ENCODE measurements at regions not wholly inside any gene's neighbourhood (a gene's known extent, or its start where the extent isn't known, plus 50 kb on each side); places are given as distances from the start of the nearest gene placed in this dataset.
"Not testable (repeated sequence)": the region's sequence is repeated elsewhere in the genome, so short reads cannot be mapped to it uniquely, and the experiment has no call there.

DNA sequence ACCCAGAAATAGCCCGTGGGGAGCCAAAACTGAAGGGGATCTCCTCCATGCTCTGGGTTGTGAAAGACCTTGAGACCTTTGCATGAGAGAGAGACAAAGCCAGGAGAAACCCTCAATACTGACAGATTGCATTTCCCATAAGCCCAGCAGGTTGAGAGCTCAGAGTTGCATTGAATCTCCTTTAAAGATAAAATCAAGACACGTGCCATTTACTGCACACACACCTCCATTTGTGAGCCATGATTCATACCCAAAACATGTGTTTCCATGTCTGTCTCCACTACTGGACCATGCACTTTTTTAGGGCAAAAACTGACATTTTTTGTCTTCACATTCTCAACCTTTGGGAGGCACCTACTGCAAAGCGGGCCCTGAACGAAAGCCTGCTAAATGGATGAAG is 144.0 kb upstream of the NRIP1 start:
- no peak overlapping the region for H3K9ac ChIP-seq (ENCODE audit: insufficient read length)
- no peak for DNase-seq (ENCODE audit: low read depth, low spot score)
- H3K4me3 ChIP-seq, result no peak overlapping the region
- no peaks in the 10 kb centered on the region for H3K9me3 ChIP-seq (ENCODE audit: low read depth, low read length)
- TF ChIP-seq EZH2 (IDR thresholded peaks at IDR 0.05) (no peak), FOXP2 (optimal IDR thresholded peaks at IDR 0.05; ENCODE audit: control extremely low read depth, extremely low read length, insufficient read depth) (no peak), POLR2AphosphoS5 (IDR thresholded peaks at IDR 0.05; ENCODE audit: borderline replicate concordance, low read depth, low read length) (no peak)
- no peaks in the 10 kb centered on the region for H3K36me3 ChIP-seq (ENCODE audit: insufficient read depth, low read length)
- no peak overlapping the region for H3K27ac ChIP-seq

DNA sequence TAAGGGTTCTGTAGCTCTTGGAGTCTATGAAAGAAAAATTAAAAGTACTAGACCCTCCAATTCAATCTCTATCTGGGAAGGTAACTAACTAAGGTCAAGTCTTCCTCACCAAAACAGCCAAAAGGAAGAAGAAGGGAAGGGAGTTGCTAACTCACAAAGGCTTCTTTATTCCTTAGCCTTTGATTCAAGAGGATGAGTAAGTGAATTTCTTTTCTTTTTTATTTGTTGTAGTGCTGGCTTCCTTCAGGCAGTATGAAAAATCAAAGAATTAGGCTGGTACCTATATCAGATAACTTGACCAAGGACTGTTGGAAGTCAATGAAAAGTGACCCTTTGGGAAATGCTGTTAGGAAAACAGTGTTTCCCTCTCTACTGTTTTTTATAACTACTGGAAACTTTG is 144.4 kb upstream of the NRIP1 start:
- no peaks in the 10 kb centered on the region for H3K9me3 ChIP-seq (ENCODE audit: low read depth, low read length)
- no peak for DNase-seq (ENCODE audit: low read depth, low spot score)
- no peak overlapping the region for H3K27ac ChIP-seq
- TF ChIP-seq POLR2AphosphoS5 (IDR thresholded peaks at IDR 0.05; ENCODE audit: borderline replicate concordance, low read depth, low read length) (no peak), EZH2 (IDR thresholded peaks at IDR 0.05) (no peak), FOXP2 (optimal IDR thresholded peaks at IDR 0.05; ENCODE audit: control extremely low read depth, extremely low read length, insufficient read depth) (no peak)
- no peak overlapping the region for H3K4me3 ChIP-seq
- no peak overlapping the region for H3K9ac ChIP-seq (ENCODE audit: insufficient read length)
- H3K36me3 ChIP-seq (ENCODE audit: insufficient read depth, low read length), result no peaks in the 10 kb centered on the region

DNA sequence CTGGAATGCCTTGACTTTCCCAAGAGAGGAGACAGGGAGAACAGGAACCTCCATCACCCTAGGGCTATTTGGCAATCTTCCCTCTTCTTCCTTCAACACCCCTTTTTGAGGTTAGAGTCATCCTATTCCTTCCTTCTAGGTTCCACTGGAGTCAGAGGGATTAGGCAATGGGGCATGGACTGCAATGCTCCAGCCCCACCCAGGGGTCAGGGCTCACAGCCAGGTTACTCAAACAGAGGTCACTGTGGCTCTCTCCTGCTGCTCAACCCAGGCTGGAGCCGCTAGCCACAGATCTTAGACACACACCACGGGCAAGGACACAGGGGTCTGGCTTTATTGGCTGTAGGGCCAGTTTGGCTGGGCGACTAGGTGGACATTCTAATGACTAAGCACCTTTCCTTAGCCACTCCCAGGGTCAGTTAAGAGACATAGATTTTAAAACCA is 145.5 kb upstream of the NRIP1 start:
- no peak overlapping the region for H3K9ac ChIP-seq (ENCODE audit: insufficient read length)
- no peak for TF ChIP-seq EZH2 (IDR thresholded peaks at IDR 0.05)
- TF ChIP-seq FOXP2 (optimal IDR thresholded peaks at IDR 0.05; ENCODE audit: control extremely low read depth, extremely low read length, insufficient read depth), result no peak
- TF ChIP-seq POLR2AphosphoS5 (IDR thresholded peaks at IDR 0.05; ENCODE audit: borderline replicate concordance, low read depth, low read length), result no peak
- H3K9me3 ChIP-seq (ENCODE audit: low read depth, low read length), result no peaks in the 10 kb centered on the region
- no peak overlapping the region for H3K27ac ChIP-seq
- no peak overlapping the region for H3K4me3 ChIP-seq
- DNase-seq (ENCODE audit: low read depth, low spot score), result no peak
- no peaks in the 10 kb centered on the region for H3K36me3 ChIP-seq (ENCODE audit: insufficient read depth, low read length)

DNA sequence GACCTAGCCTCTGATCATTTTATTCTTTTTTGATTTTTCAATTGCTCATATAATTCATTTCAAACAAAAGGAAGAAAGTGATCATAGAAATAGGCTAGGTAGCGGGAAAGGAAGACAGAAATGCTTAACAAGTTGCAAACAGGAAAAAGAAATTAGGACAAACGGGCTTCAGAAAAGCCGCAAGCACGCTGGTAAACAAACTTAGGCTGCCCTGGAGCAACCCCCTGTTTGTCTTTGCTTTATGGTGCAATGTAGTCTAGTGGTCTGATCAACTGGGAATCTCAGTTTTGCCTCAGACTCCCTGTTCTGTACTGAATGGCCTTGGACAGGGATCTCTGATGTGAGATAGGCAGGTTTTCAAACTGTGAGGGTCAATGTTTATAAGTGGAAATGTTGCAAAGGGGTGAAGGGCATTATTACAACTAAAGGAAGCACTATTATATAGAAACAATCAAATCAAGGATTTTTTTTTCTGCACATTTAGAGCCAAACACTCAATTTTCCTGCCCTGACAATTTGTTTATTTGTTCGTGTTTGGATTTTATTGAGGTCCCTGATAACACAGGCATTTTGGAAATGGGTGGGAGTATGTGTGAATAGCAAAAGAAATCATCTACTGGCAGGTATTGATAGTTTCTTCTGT is 146.8 kb upstream of the NRIP1 start:
- no peak overlapping the region for H3K4me3 ChIP-seq
- no peak for DNase-seq (ENCODE audit: low read depth, low spot score)
- H3K36me3 ChIP-seq (ENCODE audit: insufficient read depth, low read length), result no peaks in the 10 kb centered on the region
- no peak overlapping the region for H3K27ac ChIP-seq
- H3K9me3 ChIP-seq (ENCODE audit: low read depth, low read length), result no peaks in the 10 kb centered on the region
- TF ChIP-seq FOXP2 (optimal IDR thresholded peaks at IDR 0.05; ENCODE audit: control extremely low read depth, extremely low read length, insufficient read depth) (no peak), POLR2AphosphoS5 (IDR thresholded peaks at IDR 0.05; ENCODE audit: borderline replicate concordance, low read depth, low read length) (no peak), EZH2 (IDR thresholded peaks at IDR 0.05) (no peak)
- no peak overlapping the region for H3K9ac ChIP-seq (ENCODE audit: insufficient read length)

DNA sequence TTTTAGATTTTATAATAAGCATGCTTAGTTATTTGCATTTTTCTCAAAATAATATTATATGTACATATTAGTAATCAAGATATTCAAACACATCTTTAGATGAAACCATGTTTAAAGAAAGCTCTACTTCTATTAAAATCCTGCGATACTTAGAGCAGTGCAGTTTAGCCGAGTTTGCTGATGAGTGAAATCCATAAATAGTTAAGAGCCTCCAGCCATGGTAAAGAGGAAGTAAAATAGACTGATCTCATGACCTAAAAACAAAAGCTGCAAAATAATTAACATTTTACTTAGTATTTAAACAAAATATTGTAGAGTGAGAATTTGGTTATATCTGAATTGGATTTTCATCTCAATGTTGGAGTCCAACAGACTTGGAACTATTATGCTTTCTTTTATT is 147.4 kb upstream of the NRIP1 start:
- DNase-seq (ENCODE audit: low read depth, low spot score), result no peak
- H3K9ac ChIP-seq (ENCODE audit: insufficient read length), result no peak overlapping the region
- no peaks in the 10 kb centered on the region for H3K9me3 ChIP-seq (ENCODE audit: low read depth, low read length)
- H3K4me3 ChIP-seq, result no peak overlapping the region
- H3K27ac ChIP-seq, result no peak overlapping the region
- no peaks in the 10 kb centered on the region for H3K36me3 ChIP-seq (ENCODE audit: insufficient read depth, low read length)
- TF ChIP-seq EZH2 (IDR thresholded peaks at IDR 0.05) (no peak), POLR2AphosphoS5 (IDR thresholded peaks at IDR 0.05; ENCODE audit: borderline replicate concordance, low read depth, low read length) (no peak), FOXP2 (optimal IDR thresholded peaks at IDR 0.05; ENCODE audit: control extremely low read depth, extremely low read length, insufficient read depth) (no peak)

DNA sequence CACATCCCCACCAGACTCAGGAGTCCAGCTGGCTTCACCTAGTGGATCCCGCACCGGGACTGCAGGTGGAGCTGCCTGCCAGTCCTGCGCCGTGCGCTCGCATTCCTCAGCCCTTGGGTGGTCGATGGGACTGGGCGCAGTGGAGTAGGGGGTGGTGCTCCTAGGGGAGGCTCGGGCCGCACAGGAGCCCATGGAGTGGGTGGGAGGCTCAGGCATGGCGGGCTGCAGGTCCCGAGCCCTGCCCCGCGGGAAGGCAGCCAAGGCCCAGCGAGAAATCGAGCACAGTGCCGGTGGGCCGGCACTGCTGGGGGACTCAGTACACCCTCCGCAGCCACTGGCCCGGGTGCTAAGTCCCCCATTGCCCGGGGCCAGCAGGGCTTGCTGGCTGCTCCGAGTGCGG is 153.7 kb upstream of the NRIP1 start:
- not testable (repeated sequence) for DNase-seq (ENCODE audit: low read depth, low spot score); H3K36me3 ChIP-seq (ENCODE audit: insufficient read depth, low read length); H3K27ac ChIP-seq; H3K9me3 ChIP-seq (ENCODE audit: low read depth, low read length); H3K9ac ChIP-seq (ENCODE audit: insufficient read length); H3K4me3 ChIP-seq

DNA sequence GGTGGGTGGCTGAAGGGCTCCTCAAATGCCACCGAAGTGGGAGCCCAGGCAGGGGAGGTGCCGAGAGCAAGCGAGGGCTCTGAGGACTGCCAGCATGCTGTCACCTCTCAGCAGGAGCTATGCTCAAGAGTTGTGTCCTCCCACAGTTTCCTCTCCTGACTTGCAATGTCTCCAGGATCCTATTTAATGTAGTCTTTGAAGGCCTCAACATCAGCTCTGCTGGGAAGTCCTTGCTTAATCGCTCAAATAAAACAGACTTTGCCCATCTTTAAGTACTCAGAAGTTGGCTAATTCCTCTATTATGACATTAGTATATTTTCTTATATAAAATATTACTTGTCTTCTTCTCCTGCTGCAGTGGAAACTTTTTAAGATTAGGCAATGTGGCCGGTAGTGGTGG is 154.2 kb upstream of the NRIP1 start:
- no peak for DNase-seq (ENCODE audit: low read depth, low spot score)
- H3K4me3 ChIP-seq, result no peak overlapping the region
- no peak overlapping the region for H3K27ac ChIP-seq
- no peak overlapping the region for H3K9ac ChIP-seq (ENCODE audit: insufficient read length)
- no peaks in the 10 kb centered on the region for H3K9me3 ChIP-seq (ENCODE audit: low read depth, low read length)
- no peak for TF ChIP-seq POLR2AphosphoS5 (IDR thresholded peaks at IDR 0.05; ENCODE audit: borderline replicate concordance, low read depth, low read length)
- no peak for TF ChIP-seq FOXP2 (optimal IDR thresholded peaks at IDR 0.05; ENCODE audit: control extremely low read depth, extremely low read length, insufficient read depth)
- no peak for TF ChIP-seq EZH2 (IDR thresholded peaks at IDR 0.05)
- H3K36me3 ChIP-seq (ENCODE audit: insufficient read depth, low read length), result no peaks in the 10 kb centered on the region

DNA sequence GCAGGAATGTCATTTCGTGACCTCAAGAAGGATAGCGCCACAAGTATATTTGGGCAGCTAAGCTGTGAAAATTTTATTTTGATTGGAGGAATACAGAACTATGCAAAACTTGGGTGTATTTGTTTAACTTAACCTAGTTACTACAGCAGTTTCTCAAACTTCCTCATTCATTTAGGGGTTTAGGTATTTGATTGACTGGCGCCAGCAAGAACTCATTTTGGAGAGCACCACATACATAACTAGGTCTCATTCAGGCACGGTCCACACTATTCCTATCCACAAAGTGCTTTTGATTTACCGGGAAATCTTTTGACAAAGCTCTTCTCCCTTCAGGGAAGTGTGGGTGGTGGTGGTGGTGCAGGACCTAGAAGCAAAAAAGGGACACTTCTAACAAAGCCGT is 155.1 kb upstream of the NRIP1 start:
- Histone ChIP-seq H3K9me3 (ENCODE audit: low read depth, low read length) (no peaks in the 10 kb centered on the region), H3K27ac (no peak overlapping the region), H3K36me3 (ENCODE audit: insufficient read depth, low read length) (no peaks in the 10 kb centered on the region), H3K9ac (ENCODE audit: insufficient read length) (no peak overlapping the region), H3K4me3 (no peak overlapping the region)
- TF ChIP-seq EZH2 (IDR thresholded peaks at IDR 0.05) (no peak), POLR2AphosphoS5 (IDR thresholded peaks at IDR 0.05; ENCODE audit: borderline replicate concordance, low read depth, low read length) (no peak), FOXP2 (optimal IDR thresholded peaks at IDR 0.05; ENCODE audit: control extremely low read depth, extremely low read length, insufficient read depth) (no peak)
- no peak for DNase-seq (ENCODE audit: low read depth, low spot score)

DNA sequence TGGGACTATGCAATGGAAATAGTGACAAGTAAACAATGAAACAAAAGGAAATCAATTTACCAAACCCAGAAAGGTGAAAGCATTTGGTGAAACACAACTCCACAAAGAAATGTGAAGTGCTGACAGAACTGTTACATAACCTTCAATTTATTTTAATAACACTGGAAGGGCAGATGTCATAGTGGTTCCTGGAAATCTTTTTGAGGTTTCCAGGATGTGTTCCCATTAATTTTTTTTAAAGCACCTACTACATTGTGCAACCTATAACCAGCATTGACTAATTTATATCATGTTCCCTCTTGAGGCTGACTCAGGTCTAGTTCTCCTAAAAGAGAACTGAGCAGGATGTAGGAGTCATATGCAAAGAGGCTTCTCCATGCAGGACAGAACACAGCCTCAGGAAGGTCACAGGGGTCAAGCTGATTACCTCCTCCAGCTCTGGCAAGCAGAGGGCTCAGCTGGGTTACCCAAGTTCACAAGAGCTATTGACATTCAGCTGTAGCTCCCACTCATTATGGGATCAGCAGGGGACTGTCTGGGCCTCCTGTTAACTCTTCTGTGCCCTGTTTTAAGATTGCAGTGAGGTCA is 157.1 kb upstream of the NRIP1 start:
- Histone ChIP-seq H3K36me3 (ENCODE audit: insufficient read depth, low read length) (no peaks in the 10 kb centered on the region), H3K4me3 (no peak overlapping the region), H3K9ac (ENCODE audit: insufficient read length) (no peak overlapping the region), H3K27ac (no peak overlapping the region), H3K9me3 (ENCODE audit: low read depth, low read length) (no peaks in the 10 kb centered on the region)
- TF ChIP-seq FOXP2 (optimal IDR thresholded peaks at IDR 0.05; ENCODE audit: control extremely low read depth, extremely low read length, insufficient read depth) (no peak), POLR2AphosphoS5 (IDR thresholded peaks at IDR 0.05; ENCODE audit: borderline replicate concordance, low read depth, low read length) (no peak), EZH2 (IDR thresholded peaks at IDR 0.05) (no peak)
- DNase-seq (ENCODE audit: low read depth, low spot score), result no peak

All from SK-N-MC (cell line).